H1 (cell line): ENCODE measurements at regions not wholly inside any gene's neighbourhood (a gene's known extent, or its start where the extent isn't known, plus 50 kb on each side); places are given as distances from the start of the nearest gene placed in this dataset.

ENCODE experiments used
- CTCF ChIA-PET: fragments of 300-600 bp; sonication (Branson Sonifier 250); formaldehyde crosslinking; loops from one replicate; lab custom pipeline; 2021; ENCODE audit not compliant: partially characterized antibody; lab: Charles Lee
- POLR2A ChIA-PET: fragments of 300-600 bp; sonication (Branson Sonifier 250); formaldehyde crosslinking; loops from one replicate; lab custom pipeline; 2021; ENCODE audit warnings: inconsistent platforms; ENCODE audit not compliant: partially characterized antibody; lab: Charles Lee
- DNase-seq, 2 experiments: peaks; one replicate each; pipeline versions ENCODE4 v3.0.0 to v3.0.0-alpha.2; 2010 to 2022; ENCODE audit warnings: low spot score in 2 of 2, low read depth in 1 of 2, mixed read lengths in 1 of 2
- FAIRE-seq: peaks from 2 replicates; lab custom pipeline; 2011; peaks lifted over from hg19 to GRCh38; lab: Jason Lieb, UNC
- H2AFZ ChIP-seq: 2 replicates; pipeline ENCODE4 v1.8.1; 2012; ENCODE audit warnings: low read length, inconsistent platforms
- H2AK5ac ChIP-seq: 2 replicates; pipeline ENCODE4 v1.6.1; 2013; ENCODE audit warnings: low read depth, low read length
- H2BK120ac ChIP-seq: replicated peaks from 2 replicates; pipeline ENCODE3; 2013; ENCODE audit warnings: low read depth, low read length, inconsistent platforms
- H2BK12ac ChIP-seq: 2 replicates; pipeline ENCODE4 v1.6.1; 2013; ENCODE audit warnings: low read depth, low read length
- H2BK15ac ChIP-seq: 2 replicates; pipeline ENCODE4 v1.6.1; 2013; ENCODE audit warnings: low read length
- H2BK20ac ChIP-seq: 2 replicates; pipeline ENCODE4 v1.6.1; 2013; ENCODE audit warnings: low read length
- H2BK5ac ChIP-seq: 2 replicates; pipeline ENCODE4 v1.6.1; 2013; ENCODE audit warnings: low read depth, low read length
- H3K14ac ChIP-seq: 2 replicates; pipeline ENCODE4 v1.6.1; 2013; ENCODE audit warnings: inconsistent platforms; ENCODE audit not compliant: insufficient read length
- H3K18ac ChIP-seq: 2 replicates; pipeline ENCODE4 v1.6.1; 2013; ENCODE audit warnings: low read length; ENCODE audit errors: extremely low read depth
- H3K23ac ChIP-seq: 2 replicates; pipeline ENCODE4 v1.6.1; 2013; ENCODE audit warnings: inconsistent platforms; ENCODE audit not compliant: insufficient read length
- H3K23me2 ChIP-seq: 2 replicates; pipeline ENCODE4 v1.6.1; 2013; ENCODE audit warnings: low read depth, low read length
- H3K27ac ChIP-seq: 2 replicates; pipeline ENCODE4 v1.6.1; 2011; ENCODE audit warnings: low read depth, low read length, inconsistent platforms
- H3K27me3 ChIP-seq, 4 experiments: replicated peaks in 1 of 4; 1 replicate in 1 of 4; 2 replicates in 3 of 4; pipeline versions ENCODE4 v1.6.1 to v1.8.1; 2011 to 2013; ENCODE audit warnings: low read length in 3 of 4, mild to moderate bottlenecking in 3 of 4, inconsistent platforms in 2 of 4, mixed read lengths in 2 of 4, moderate library complexity in 1 of 4; ENCODE audit not compliant: control insufficient read depth in 3 of 4, insufficient read depth in 3 of 4; ENCODE audit errors: extremely low read depth in 1 of 4
- H3K36me3 ChIP-seq, 4 experiments: 2 replicates each; pipeline versions ENCODE4 v1.6.1 to v1.8.1; 2011 to 2013; ENCODE audit warnings: mild to moderate bottlenecking in 4 of 4, low read length in 3 of 4, moderate library complexity in 2 of 4, control low read depth in 1 of 4, inconsistent platforms in 1 of 4; ENCODE audit not compliant: insufficient read depth in 4 of 4, control insufficient read depth in 2 of 4
- H3K4ac ChIP-seq: replicated peaks from 2 replicates; pipeline ENCODE3; 2013; ENCODE audit warnings: low read length, low read depth, mixed read lengths, inconsistent platforms; ENCODE audit not compliant: insufficient read length
- H3K4me1 ChIP-seq, 4 experiments: replicated peaks in 1 of 4; 1 replicate in 1 of 4; 2 replicates in 3 of 4; pipeline versions ENCODE4 v1.6.1 to v1.8.1; 2011 to 2013; ENCODE audit warnings: low read length in 3 of 4, inconsistent platforms in 2 of 4, mixed read lengths in 1 of 4; ENCODE audit not compliant: insufficient read depth in 4 of 4, control insufficient read depth in 3 of 4
- H3K4me2 ChIP-seq, 2 experiments: 2 replicates each; pipeline versions ENCODE4 v1.6.1 to v1.8.1; 2011 to 2013; ENCODE audit warnings: low read depth in 2 of 2, low read length in 2 of 2, control low read depth in 1 of 2, inconsistent platforms in 1 of 2, mild to moderate bottlenecking in 1 of 2; ENCODE audit not compliant: insufficient read depth in 1 of 2
- H3K4me3 ChIP-seq, 4 experiments: fragments of 200-600, 300-600 bp in 1 of 4; sonication (generic), shearing (Covaris generic), sonication (Bioruptor Twin) in 1 of 4; 2 replicates each; pipeline versions ENCODE4 v1.5.1 to v1.8.1; 2011 to 2016; ENCODE audit warnings: low read length in 4 of 4, low read depth in 3 of 4, control low read depth in 2 of 4, inconsistent platforms in 2 of 4, mild to moderate bottlenecking in 2 of 4, mixed read lengths in 1 of 4, moderate library complexity in 1 of 4; ENCODE audit not compliant: insufficient read depth in 2 of 4; ENCODE audit errors: extremely low read depth in 1 of 4
- H3K56ac ChIP-seq: replicated peaks from 2 replicates; pipeline ENCODE3; 2013; ENCODE audit warnings: low read depth, mild to moderate bottlenecking, mixed read lengths, low read length, inconsistent platforms; ENCODE audit not compliant: insufficient read length
- H3K79me1 ChIP-seq: 2 replicates; pipeline ENCODE4 v1.6.1; 2013; ENCODE audit warnings: low read depth, low read length, control low read depth
- H3K79me2 ChIP-seq, 2 experiments: 2 replicates each; pipeline versions ENCODE4 v1.6.1 to v1.8.1; 2012 to 2013; ENCODE audit warnings: low read length in 2 of 2, mild to moderate bottlenecking in 2 of 2, inconsistent platforms in 1 of 2; ENCODE audit not compliant: insufficient read depth in 2 of 2, control insufficient read depth in 1 of 2
- H3K9ac ChIP-seq, 4 experiments: replicated peaks in 1 of 4; 1 replicate in 1 of 4; 2 replicates in 3 of 4; pipeline versions ENCODE4 v1.6.1 to v1.8.1; 2011 to 2013; ENCODE audit warnings: low read depth in 3 of 4, low read length in 3 of 4, control low read depth in 2 of 4, mild to moderate bottlenecking in 2 of 4, moderate library complexity in 2 of 4, inconsistent platforms in 1 of 4; ENCODE audit errors: extremely low read depth in 1 of 4
- H3K9me3 ChIP-seq, 2 experiments: 2 replicates each; pipeline versions ENCODE4 v1.6.1 to v1.8.1; 2012 to 2013; ENCODE audit warnings: mild to moderate bottlenecking in 2 of 2, moderate library complexity in 2 of 2, control low read depth in 1 of 2, inconsistent platforms in 1 of 2, low read depth in 1 of 2, low read length in 1 of 2, mixed read lengths in 1 of 2; ENCODE audit not compliant: insufficient read depth in 2 of 2
- H4K20me1 ChIP-seq, 2 experiments: replicated peaks in 1 of 2; 2 replicates each; pipeline versions ENCODE3 to v1.8.1; 2011 to 2013; ENCODE audit warnings: inconsistent platforms in 2 of 2, low read length in 2 of 2, mild to moderate bottlenecking in 1 of 2; ENCODE audit not compliant: insufficient read depth in 2 of 2, control insufficient read depth in 1 of 2
- H4K5ac ChIP-seq: 2 replicates; pipeline ENCODE4 v1.6.1; 2013; ENCODE audit warnings: low read length, low read depth, mixed read lengths, inconsistent platforms; ENCODE audit not compliant: insufficient read length
- H4K8ac ChIP-seq: 2 replicates; pipeline ENCODE4 v1.8.0; 2013; ENCODE audit warnings: mild to moderate bottlenecking, moderate library complexity, low read length, inconsistent platforms; ENCODE audit not compliant: insufficient read depth; ENCODE audit errors: extremely low read depth
- H4K91ac ChIP-seq: replicated peaks from 2 replicates; pipeline ENCODE3; 2013; ENCODE audit warnings: low read length, mixed read lengths, inconsistent platforms; ENCODE audit not compliant: insufficient read length
- CBX8 ChIP-seq: fragments of 300-800, 300-1000 bp; sonication (generic); IDR thresholded peaks from 2 replicates; pipeline ENCODE4 v1.7.1; 2016; ENCODE audit warnings: low read depth, low read length, borderline replicate concordance
- EP300 ChIP-seq, 2 experiments: IDR thresholded peaks; 1 replicate in 1 of 2; 2 replicates in 1 of 2; pipeline ENCODE4 v1.6.1; 2011 to 2012; ENCODE audit warnings: low read depth in 2 of 2, low read length in 2 of 2, mild to moderate bottlenecking in 2 of 2, borderline replicate concordance in 1 of 2, inconsistent platforms in 1 of 2, moderate library complexity in 1 of 2
- GABPA ChIP-seq: IDR thresholded peaks from 2 replicates; pipeline ENCODE4 v1.6.1; 2011; ENCODE audit warnings: mild to moderate bottlenecking, low read length, moderate library complexity, borderline replicate concordance; ENCODE audit not compliant: insufficient read depth
- KDM5A ChIP-seq: fragments of 200-600 bp; IDR thresholded peaks from 2 replicates; pipeline ENCODE4 v1.7.1; 2012; ENCODE audit warnings: mild to moderate bottlenecking, low read length, inconsistent platforms, mixed read lengths
- RFX5 ChIP-seq: IDR thresholded peaks from 2 replicates; pipeline ENCODE4 v1.6.1; 2011; ENCODE audit warnings: low read depth, low read length, improper control_type of control experiment, borderline replicate concordance
- RNF2 ChIP-seq: fragments of 200-900, 300-1000 bp; sonication (generic); IDR thresholded peaks from 2 replicates; pipeline ENCODE4 v1.7.1; 2016; ENCODE audit warnings: borderline replicate concordance, low read depth, mild to moderate bottlenecking, antibody characterized with exemption, low read length; ENCODE audit not compliant: poor library complexity, severe bottlenecking; ENCODE audit errors: missing control alignments
- SIX5 ChIP-seq: IDR thresholded peaks from 2 replicates; pipeline ENCODE4 v1.6.1; 2011; ENCODE audit warnings: mild to moderate bottlenecking, low read depth, low read length
- SP4 ChIP-seq: IDR thresholded peaks from 2 replicates; pipeline ENCODE4 v1.6.1; 2012; ENCODE audit warnings: low read length, inconsistent platforms
- WGBS, 2 experiments: shearing (Covaris generic) in 1 of 2; methylation state at CpG; one replicate each; pipeline versions ENCODE4 v1.1.6 to v1.1.7; 2013 to 2015; ENCODE audit warnings: low lambda C conversion rate in 2 of 2, mixed read lengths in 2 of 2, inconsistent platforms in 1 of 2, low coverage in 1 of 2, missing lambda C conversion rate in 1 of 2; ENCODE audit not compliant: insufficient replicate concordance in 2 of 2, insufficient coverage in 1 of 2, insufficient read length in 1 of 2; ENCODE audit errors: extremely low coverage in 1 of 2, missing lambda C conversion rate in 1 of 2; 5-methylcytosine and 5-hydroxymethylcytosine counted together

DNA sequence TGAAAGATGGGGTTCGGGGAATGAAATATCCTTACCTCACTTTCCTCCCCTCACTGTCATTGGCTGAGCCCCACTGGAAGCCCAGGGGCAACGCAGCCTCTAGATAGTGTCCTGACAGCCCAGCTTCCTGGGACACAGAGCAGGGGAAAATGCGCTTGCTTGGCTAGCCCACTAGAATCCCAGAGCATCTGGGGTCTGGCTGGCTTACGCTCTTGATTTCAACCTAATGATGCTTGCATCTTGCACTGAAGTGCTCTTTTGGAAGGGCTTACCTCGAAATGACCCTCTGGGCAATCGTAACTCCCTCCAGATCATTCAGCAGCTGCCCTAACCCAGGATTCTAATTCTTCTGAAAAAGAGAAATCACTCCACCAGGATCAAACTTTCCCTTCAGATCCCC lies 147.6 kb downstream of the SOX9 start:
- 77% methylated on average over 6 of the region's 6 CpGs; no CpG with 5 or more reads in 1 of the 2 experiments for WGBS, 2 experiments
- FAIRE-seq, result no peak
- Histone ChIP-seq H3K4me2 (no peak overlapping the region), H3K79me2 (no peaks in the 10 kb centered on the region), H2AFZ (no peak overlapping the region), H2BK15ac (no peak overlapping the region), H2BK120ac (no peak overlapping the region), H4K91ac (no peak overlapping the region), H3K27ac (no peak overlapping the region), H3K9ac (no peak overlapping the region), H3K23me2 (no peaks in the 10 kb centered on the region), H4K5ac (no peak overlapping the region), H3K18ac (no peak overlapping the region), H3K4me1 (peaks cover 0 to 11% (median 3%) of the 10 kb centered on the region in 4 experiments; a peak in 4 of 7 replicates), H3K79me1 (no peaks in the 10 kb centered on the region), H2BK20ac (peak overlapping the region; percentile 22; the same call in 1 of the 2 replicates), H3K14ac (no peak overlapping the region), H3K4me3 (no peak overlapping the region), H3K23ac (no peak overlapping the region), H2BK5ac (no peak overlapping the region), H3K56ac (no peak overlapping the region), H4K8ac (no peak overlapping the region; the same call in 1 of the 2 replicates), H3K9me3 (no peaks in the 10 kb centered on the region), H3K27me3 (no peaks in the 10 kb centered on the region; a peak in 1 of 7 replicates), H2BK12ac (no peak overlapping the region), H3K4ac (no peak overlapping the region), H3K36me3 (no peaks in the 10 kb centered on the region), H2AK5ac (no peak overlapping the region), H4K20me1 (no peaks in the 10 kb centered on the region)
- CTCF ChIA-PET, result interaction anchor here (0.9 to 1.4 kb wide), 6 partner anchors 9 to 188 kb away, joined by 3 to 4 read pairs (median 3); no protein-coding TSS in a partner anchor
- POLR2A ChIA-PET, result no interaction called here
- DNase-seq, result no peak
- TF ChIP-seq KDM5A, result no peak
- TF ChIP-seq CBX8, result no peak
- TF ChIP-seq SP4, result no peak
- TF ChIP-seq EP300 (IDR thresholded peaks at IDR 0.05; ENCODE audit: borderline replicate concordance in 1 of 2, low read depth in 2 of 2, low read length in 2 of 2), result no peak
- no peak for TF ChIP-seq RFX5
- TF ChIP-seq RNF2, result no peak
- TF ChIP-seq SIX5, result no peak
- no peak for TF ChIP-seq GABPA
